Vagina (tissue), 2 donors: ENCODE measurements at regions not wholly inside any gene's neighbourhood (a gene's known extent, or its start where the extent isn't known, plus 50 kb on each side); places are given as distances from the start of the nearest gene placed in this dataset.

Experiments
- POLR2A ChIP-seq, 2 donors: fragments of 450-650 bp; IDR thresholded peaks; one replicate each; pipeline ENCODE4 v1.6.1; 2017; ENCODE audit warnings: antibody characterized with exemption in 2 of 2, mild to moderate bottlenecking in 2 of 2, moderate library complexity in 2 of 2
- POLR2AphosphoS5 ChIP-seq, 2 donors: sonication (generic); formaldehyde crosslinking; IDR thresholded peaks; one replicate each; pipeline ENCODE4 v1.9.0; 2017; ENCODE audit warnings: antibody characterized with exemption in 2 of 2, mild to moderate bottlenecking in 2 of 2, low read depth in 1 of 2; ENCODE audit not compliant: insufficient read depth in 1 of 2
- TF ChIP-seq, protein P1 (sequence below), 3 experiments: fragments of 450-650 bp in 2 of 3; fragments of 200-600 bp in 1 of 3; sonication (generic) in 1 of 3; IDR thresholded peaks; one replicate each; pipeline ENCODE4 v1.5.1; 2017 to 2019; ENCODE audit warnings: antibody characterized with exemption in 3 of 3, mild to moderate bottlenecking in 2 of 3, moderate library complexity in 2 of 3

DNA sequence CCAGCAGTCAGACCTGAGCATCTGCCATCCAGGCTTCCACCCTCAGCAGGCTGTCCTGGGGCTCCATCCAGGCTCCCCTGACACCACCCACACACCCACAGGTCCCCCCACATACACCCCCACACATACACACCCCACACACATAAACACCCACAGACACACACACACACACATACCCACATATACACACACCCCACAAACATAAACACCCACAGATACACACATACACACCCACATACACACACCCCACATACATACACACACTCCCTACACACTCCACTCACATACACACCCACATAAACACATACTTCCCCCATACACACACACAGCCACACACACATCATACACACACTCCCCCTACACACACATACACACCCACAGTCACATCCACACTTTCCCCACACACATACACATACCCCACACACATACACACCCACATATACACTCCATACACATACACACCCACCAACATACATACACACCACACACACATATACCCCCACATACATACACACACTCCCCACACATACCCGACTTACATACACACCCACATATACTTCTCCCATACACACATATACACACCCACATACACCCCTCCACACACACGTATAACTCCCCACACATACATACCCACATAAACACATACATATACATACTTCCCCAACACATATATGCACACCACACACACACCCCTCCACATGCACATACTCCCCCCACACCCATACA lies 183.3 kb upstream of the ETAA1 start:
- TF ChIP-seq POLR2AphosphoS5 (IDR thresholded peaks at IDR 0.05; ENCODE audit: insufficient read depth in 1 of 2, low read depth in 1 of 2) (no peak), POLR2A (IDR thresholded peaks at IDR 0.05) (no peak)
- TF ChIP-seq, protein P1, sequence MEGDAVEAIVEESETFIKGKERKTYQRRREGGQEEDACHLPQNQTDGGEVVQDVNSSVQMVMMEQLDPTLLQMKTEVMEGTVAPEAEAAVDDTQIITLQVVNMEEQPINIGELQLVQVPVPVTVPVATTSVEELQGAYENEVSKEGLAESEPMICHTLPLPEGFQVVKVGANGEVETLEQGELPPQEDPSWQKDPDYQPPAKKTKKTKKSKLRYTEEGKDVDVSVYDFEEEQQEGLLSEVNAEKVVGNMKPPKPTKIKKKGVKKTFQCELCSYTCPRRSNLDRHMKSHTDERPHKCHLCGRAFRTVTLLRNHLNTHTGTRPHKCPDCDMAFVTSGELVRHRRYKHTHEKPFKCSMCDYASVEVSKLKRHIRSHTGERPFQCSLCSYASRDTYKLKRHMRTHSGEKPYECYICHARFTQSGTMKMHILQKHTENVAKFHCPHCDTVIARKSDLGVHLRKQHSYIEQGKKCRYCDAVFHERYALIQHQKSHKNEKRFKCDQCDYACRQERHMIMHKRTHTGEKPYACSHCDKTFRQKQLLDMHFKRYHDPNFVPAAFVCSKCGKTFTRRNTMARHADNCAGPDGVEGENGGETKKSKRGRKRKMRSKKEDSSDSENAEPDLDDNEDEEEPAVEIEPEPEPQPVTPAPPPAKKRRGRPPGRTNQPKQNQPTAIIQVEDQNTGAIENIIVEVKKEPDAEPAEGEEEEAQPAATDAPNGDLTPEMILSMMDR (IDR thresholded peaks at IDR 0.05): no peak
